GM18499 (cell line): ENCODE measurements at regions not wholly inside any gene's neighbourhood (a gene's known extent, or its start where the extent isn't known, plus 50 kb on each side); places are given as distances from the start of the nearest gene placed in this dataset.
"Not testable (repeated sequence)": the region's sequence is repeated elsewhere in the genome, so short reads cannot be mapped to it uniquely, and the experiment has no call there.

Source experiments
- ATAC-seq: cut with Tn5 transposase; IDR thresholded peaks from one replicate; pipeline ENCODE4 v1.9.1; 2021; ENCODE audit warnings: moderate number of reproducible peaks; ENCODE audit not compliant: insufficient read depth, unreplicated experiment

GRCh38 chr17:21612123-21613070 is 79.9 kb upstream of the KCNJ18 start:
- ATAC-seq: not testable (repeated sequence)

DNA sequence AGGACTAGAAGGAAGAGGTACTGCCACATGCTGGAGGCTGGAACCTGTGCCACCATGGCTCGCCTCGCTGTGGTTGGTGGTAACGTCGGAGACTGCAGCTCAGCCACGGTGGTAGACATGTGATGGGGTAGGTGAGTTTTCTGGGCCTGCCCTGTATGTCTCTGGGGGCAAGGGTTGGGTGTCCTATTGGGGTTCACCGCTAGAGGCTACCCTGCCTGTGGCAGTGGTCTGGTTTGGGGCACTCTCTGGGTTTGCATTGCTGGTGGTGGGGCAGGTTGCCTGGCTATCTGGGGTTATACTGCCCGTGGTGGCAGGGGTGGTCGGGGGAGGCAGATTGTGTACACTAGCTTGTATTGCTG is 79.3 kb upstream of the KCNJ18 start:
- no peak for ATAC-seq

DNA sequence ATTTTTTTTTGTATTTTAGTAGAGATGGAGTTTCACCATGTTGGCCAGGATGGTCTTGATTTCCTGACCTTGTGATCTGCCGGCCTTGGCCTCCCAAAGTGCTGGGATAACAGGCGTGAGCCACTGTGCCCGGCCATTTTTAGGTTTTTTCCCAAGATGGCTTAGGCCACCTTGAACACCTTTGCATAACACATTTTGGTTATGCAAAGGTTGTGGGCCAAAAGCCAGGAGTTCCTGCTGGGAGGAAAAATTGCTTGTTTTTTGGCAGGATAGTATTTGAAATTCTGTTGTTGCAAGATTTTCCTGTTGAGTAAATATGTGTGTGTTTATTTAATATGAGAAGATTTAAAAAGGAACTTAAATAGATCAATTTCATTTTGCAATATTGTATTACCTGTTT is 65.3 kb upstream of the KCNJ18 start:
- not testable (repeated sequence) for ATAC-seq
